Heart left ventricle (tissue), 13 donors: ENCODE measurements at regions not wholly inside any gene's neighbourhood (a gene's known extent, or its start where the extent isn't known, plus 50 kb on each side); places are given as distances from the start of the nearest gene placed in this dataset.

Experiments
- CTCF ChIP-seq, 12 donors: fragments of 200-600 bp; sonication (generic) in 4 of 12; IDR thresholded peaks; one replicate each; pipeline versions ENCODE4 v1.5.0 to v1.8.0; 2018 to 2022; ENCODE audit warnings: antibody characterized with exemption in 12 of 12, mild to moderate bottlenecking in 5 of 12
- POLR2A ChIP-seq, 2 donors: fragments of 450-650 bp; IDR thresholded peaks; one replicate each; pipeline ENCODE4 v1.6.1; 2017; ENCODE audit warnings: antibody characterized with exemption in 2 of 2, mild to moderate bottlenecking in 2 of 2, moderate library complexity in 2 of 2
- donor health status: ischemic (EF 13 %, LVEDD 7.1; RV severe dilation, severe dysfunction).
- donor health status: DM: no; HTN: yes; CAD: no.
- donor health status: DM: no; HTN: no; CAD: no.
- donor health status: ischemic (EF 25% LVEDD 6.9; RV normal size, moderate dysfunction).
- donor health status: ischemic (EF 25% LVEDD 5.7; RV mildly dilated, moderate dysfunction).
- donor health status: ischemic (EF 35%, LVEDD 5.7; RV mildly dilated, moderate dysfunction).
- donor health status: nonischemic (EF 11% LVEDD 7.7; RV severe dilation, severe dysfunction).
- donor health status: DM: yes; HTN: yes; CAD: no.
- donor health status: PGD.
- donor health status: ischemic (EF 29% LVEDD 5.4; RV normal size, mild dysfunction).
- donor health status: nonischemic (EF 23%, LVEDD 6.1; RV moderate dilation, normal function).

GRCh38 chr2:220588148-220588547 lies 960.7 kb downstream of the SLC4A3 start:
- no peak for TF ChIP-seq CTCF (IDR thresholded peaks at IDR 0.05)
- TF ChIP-seq POLR2A (IDR thresholded peaks at IDR 0.05): no peak
